ENCODE measurements at regions not wholly inside any gene's neighbourhood (a gene's known extent, or its start where the extent isn't known, plus 50 kb on each side); places are given as distances from the start of the nearest gene placed in this dataset.

DNA sequence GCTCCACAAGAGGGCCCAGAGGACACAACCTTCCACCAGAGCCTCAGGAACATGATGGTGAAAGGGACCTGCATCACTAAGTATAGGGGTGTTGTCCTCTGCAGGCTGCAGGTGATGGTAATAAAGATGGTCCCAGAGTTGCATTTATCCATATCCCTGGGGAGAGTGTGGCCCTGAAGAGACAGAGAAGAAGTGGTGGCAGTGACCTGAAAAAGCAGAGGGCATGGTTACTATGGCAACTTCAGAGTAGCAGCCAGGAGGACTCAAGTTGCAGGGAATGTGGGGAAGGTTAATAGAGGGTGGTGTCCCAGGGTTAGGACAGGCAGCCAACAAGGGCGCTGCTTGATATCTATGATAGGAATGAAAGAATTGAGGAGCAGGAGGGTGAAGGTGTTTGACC lies 57.1 kb downstream of the HLA-A start:
- ATAC-seq (no peak), DNase-seq (no peak)
- peaks cover 4% of the 10 kb centered on the region for H3K27me3 ChIP-seq (ENCODE audit: low read depth)
- H3K27ac ChIP-seq, result no peak overlapping the region
- no peaks in the 10 kb centered on the region for H3K9me3 ChIP-seq
- TF ChIP-seq, protein P1, sequence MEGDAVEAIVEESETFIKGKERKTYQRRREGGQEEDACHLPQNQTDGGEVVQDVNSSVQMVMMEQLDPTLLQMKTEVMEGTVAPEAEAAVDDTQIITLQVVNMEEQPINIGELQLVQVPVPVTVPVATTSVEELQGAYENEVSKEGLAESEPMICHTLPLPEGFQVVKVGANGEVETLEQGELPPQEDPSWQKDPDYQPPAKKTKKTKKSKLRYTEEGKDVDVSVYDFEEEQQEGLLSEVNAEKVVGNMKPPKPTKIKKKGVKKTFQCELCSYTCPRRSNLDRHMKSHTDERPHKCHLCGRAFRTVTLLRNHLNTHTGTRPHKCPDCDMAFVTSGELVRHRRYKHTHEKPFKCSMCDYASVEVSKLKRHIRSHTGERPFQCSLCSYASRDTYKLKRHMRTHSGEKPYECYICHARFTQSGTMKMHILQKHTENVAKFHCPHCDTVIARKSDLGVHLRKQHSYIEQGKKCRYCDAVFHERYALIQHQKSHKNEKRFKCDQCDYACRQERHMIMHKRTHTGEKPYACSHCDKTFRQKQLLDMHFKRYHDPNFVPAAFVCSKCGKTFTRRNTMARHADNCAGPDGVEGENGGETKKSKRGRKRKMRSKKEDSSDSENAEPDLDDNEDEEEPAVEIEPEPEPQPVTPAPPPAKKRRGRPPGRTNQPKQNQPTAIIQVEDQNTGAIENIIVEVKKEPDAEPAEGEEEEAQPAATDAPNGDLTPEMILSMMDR (IDR thresholded peaks at IDR 0.05), result no peak
- no peaks in the 10 kb centered on the region for H3K36me3 ChIP-seq
- H3K4me3 ChIP-seq, result no peak overlapping the region
- intact Hi-C loops (cut with DNase I), result no loop called here
- no peaks in the 10 kb centered on the region for H3K4me1 ChIP-seq

DNA sequence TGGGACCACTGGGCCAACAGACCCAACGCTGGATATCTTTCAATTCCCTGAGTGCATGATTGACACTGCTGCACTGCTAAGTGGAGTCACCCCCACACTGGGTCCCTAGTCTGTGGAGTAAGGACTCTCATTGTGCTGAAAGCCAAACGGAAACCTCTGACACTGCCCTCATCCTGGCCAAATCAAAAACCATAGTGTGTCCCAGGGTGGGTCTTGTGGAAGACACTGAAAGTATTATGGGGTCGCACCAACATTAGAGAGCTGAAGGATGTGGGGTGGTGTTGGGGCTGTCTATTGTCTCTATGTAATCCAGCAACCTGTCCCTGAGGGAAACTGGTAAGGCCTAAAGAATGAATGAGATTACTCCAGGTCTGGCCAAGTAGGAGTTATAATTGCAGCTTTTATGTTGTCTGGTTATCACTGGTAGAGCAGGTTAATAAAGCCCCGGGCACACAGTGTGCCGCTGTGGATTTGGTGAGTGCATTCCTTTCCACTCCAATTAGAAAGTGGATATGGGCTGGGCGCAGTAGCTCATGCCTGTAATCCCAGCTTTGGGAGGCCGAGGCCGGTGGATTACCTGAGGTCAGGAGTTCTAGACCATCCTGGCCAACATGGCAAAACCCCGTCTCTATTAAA lies 57.9 kb downstream of the HLA-A start:
- no peak overlapping the region for H3K27ac ChIP-seq
- ATAC-seq (no peak), DNase-seq (no peak)
- H3K27me3 ChIP-seq (ENCODE audit: low read depth), result peaks cover 4% of the 10 kb centered on the region
- intact Hi-C loops (cut with DNase I), result no loop called here
- TF ChIP-seq, protein P1 (IDR thresholded peaks at IDR 0.05), result no peak
- no peaks in the 10 kb centered on the region for H3K9me3 ChIP-seq
- no peaks in the 10 kb centered on the region for H3K4me1 ChIP-seq
- no peaks in the 10 kb centered on the region for H3K36me3 ChIP-seq
- no peak overlapping the region for H3K4me3 ChIP-seq

DNA sequence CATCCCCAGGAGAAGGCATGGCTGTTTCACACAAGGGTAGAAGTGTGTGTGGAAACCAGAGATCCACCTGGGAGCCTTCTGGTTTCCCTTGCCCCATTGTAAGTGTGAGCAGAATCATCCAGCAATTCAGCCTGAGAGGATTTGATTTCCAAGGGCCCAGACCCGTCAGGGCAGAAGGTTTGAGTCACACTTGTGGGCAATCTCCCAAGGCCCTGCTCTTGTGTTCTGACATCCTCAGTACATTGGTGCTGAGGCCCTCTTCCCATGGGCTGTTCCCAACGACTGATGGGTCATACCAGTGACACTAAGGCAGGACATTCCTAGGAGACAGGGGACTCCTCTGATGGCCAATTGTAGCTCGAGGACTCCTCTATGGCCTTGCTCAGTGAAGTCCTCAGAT lies 58.2 kb upstream of the POLR1H start:
- peaks cover 4% of the 10 kb centered on the region for H3K27me3 ChIP-seq (ENCODE audit: low read depth)
- no peaks in the 10 kb centered on the region for H3K9me3 ChIP-seq
- TF ChIP-seq, protein P1 (IDR thresholded peaks at IDR 0.05), result no peak
- no peak overlapping the region for H3K27ac ChIP-seq
- intact Hi-C loops (cut with DNase I), result no loop called here
- no peak for ATAC-seq
- H3K4me3 ChIP-seq, result no peak overlapping the region
- H3K36me3 ChIP-seq, result no peaks in the 10 kb centered on the region
- no peak for DNase-seq
- H3K4me1 ChIP-seq, result peaks cover 14% of the 10 kb centered on the region

DNA sequence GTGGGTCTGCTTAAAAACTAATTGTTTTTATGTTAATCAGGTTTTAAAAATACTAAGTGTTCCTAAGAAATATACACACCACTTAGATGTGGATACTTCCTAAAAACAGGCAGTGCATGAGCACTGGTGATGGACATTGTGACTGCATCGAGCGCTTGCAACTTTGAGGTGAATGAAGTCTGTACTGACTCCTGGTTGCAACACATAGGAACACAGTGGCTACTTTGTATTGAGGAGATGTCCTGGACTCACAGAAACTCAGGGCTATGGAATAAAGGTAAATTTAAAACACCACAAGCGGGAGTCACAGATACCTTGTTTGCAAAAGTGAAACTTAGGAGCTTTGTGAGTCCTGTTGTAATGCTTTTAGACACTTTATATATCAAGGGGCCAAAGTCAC lies 55.6 kb upstream of the POLR1H start:
- Histone ChIP-seq H3K27ac (no peak overlapping the region), H3K27me3 (ENCODE audit: low read depth) (no peaks in the 10 kb centered on the region), H3K36me3 (no peaks in the 10 kb centered on the region), H3K4me3 (peak overlapping the region; percentile 63), H3K9me3 (no peaks in the 10 kb centered on the region), H3K4me1 (peaks cover 14% of the 10 kb centered on the region)
- TF ChIP-seq, protein P1 (IDR thresholded peaks at IDR 0.05), result no peak
- intact Hi-C loops (cut with DNase I), result no loop called here
- no peak for ATAC-seq
- DNase-seq, result no peak

DNA sequence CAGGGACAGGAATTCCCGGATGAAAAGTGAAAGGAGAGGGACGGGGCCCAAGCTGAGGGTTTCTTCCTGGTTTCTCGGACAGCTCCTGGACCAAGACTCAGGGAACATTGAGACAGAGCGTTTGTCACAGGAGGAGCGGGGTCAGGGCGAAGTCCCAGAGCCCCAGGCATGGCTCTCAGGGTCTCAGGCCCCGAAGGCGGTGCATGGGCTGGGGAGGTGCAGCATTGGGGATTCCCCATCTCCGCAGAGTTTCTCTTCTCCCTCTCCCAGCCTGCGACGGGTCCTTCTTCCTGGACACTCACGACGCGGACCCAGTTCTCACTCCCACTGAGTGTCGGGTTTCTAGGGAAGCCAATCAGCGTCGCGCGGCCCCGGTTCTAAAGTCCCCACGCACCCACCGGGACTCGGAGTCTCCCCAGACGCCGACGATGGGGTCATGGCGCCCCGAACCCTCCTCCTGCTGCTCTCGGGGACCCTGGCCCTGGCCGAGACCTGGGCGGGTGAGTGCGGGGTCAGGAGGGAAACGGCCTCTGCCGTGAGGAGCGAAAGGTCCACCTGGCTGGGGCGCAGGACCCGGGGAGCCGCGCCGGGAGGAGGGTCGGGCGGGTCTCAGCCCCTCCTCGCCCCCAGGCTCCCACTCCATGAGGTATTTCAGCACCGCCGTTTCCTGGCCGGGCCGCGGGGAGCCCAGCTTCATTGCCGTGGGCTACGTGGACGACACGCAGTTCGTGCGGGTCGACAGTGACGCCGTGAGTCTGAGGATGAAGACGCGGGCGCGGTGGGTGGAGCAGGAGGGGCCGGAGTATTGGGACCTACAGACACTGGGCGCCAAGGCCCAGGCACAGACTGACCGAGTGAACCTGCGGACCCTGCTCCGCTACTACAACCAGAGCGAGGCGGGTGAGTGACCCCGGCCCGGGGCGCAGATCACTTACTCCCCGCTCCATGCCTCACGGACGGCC lies 54.6 kb upstream of the POLR1H start:
- ATAC-seq (peak; percentile 79 to 88), DNase-seq (peak; percentile 71)
- H3K9me3 ChIP-seq, result no peaks in the 10 kb centered on the region
- intact Hi-C loops (cut with DNase I), result no loop called here
- peaks cover 14% of the 10 kb centered on the region for H3K4me1 ChIP-seq
- TF ChIP-seq, protein P1 (IDR thresholded peaks at IDR 0.05), result no peak
- H3K27me3 ChIP-seq (ENCODE audit: low read depth), result no peaks in the 10 kb centered on the region
- no peaks in the 10 kb centered on the region for H3K36me3 ChIP-seq
- H3K27ac ChIP-seq, result peak overlapping the region; percentile 51
- peak overlapping the region; percentile 63 for H3K4me3 ChIP-seq

Measured in lower lobe of right lung (tissue), 2 donors.